Tibial nerve (tissue), 4 donors: ENCODE measurements at regions not wholly inside any gene's neighbourhood (a gene's known extent, or its start where the extent isn't known, plus 50 kb on each side); places are given as distances from the start of the nearest gene placed in this dataset.

Experiments
- CTCF ChIP-seq, 5 experiments: fragments of 200-600 bp in 3 of 5; fragments of 450-650 bp in 2 of 5; sonication (generic) in 3 of 5; IDR thresholded peaks; one replicate each; pipeline ENCODE4 v1.5.1; 2016 to 2019; ENCODE audit warnings: antibody characterized with exemption in 5 of 5, mild to moderate bottlenecking in 3 of 5, moderate library complexity in 2 of 5
- EP300 ChIP-seq, 2 donors: sonication (generic); formaldehyde crosslinking; IDR thresholded peaks; one replicate each; pipeline ENCODE4 v1.6.1; 2017; ENCODE audit warnings: antibody characterized with exemption in 2 of 2, mild to moderate bottlenecking in 1 of 2
- POLR2A ChIP-seq, 2 donors: fragments of 450-650 bp; IDR thresholded peaks; one replicate each; pipeline ENCODE4 v1.6.1; 2017; ENCODE audit warnings: antibody characterized with exemption in 2 of 2, mild to moderate bottlenecking in 2 of 2, moderate library complexity in 2 of 2

- no peak for TF ChIP-seq CTCF (IDR thresholded peaks at IDR 0.05)
- no peak for TF ChIP-seq POLR2A (IDR thresholded peaks at IDR 0.05)
- TF ChIP-seq EP300 (IDR thresholded peaks at IDR 0.05), result no peak
Observed at GRCh38 chr6:98633886-98634285, 200.5 kb upstream of the POU3F2 start.
